ENCODE measurements at regions not wholly inside any gene's neighbourhood (a gene's known extent, or its start where the extent isn't known, plus 50 kb on each side); places are given as distances from the start of the nearest gene placed in this dataset.

DNA sequence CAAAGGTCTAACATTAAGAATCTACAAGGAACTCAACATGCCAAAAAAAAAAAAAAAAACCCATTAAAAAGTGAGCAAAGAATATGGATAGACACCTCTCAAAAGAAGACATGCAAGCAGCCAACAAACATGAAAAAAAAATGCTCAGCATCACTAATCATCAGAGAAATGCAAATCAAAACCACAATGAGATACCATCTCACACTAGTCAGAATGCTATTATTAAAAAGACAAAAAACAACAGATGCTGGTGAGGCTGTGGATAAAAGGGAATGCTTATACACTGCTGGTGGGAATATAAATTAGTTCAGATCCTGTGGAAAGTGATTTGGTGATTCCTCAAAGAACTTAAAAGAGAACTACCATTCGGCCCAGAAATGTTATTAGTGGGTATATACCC, 257.7 kb upstream of the PLET1 start:
- TF ChIP-seq, protein P1, sequence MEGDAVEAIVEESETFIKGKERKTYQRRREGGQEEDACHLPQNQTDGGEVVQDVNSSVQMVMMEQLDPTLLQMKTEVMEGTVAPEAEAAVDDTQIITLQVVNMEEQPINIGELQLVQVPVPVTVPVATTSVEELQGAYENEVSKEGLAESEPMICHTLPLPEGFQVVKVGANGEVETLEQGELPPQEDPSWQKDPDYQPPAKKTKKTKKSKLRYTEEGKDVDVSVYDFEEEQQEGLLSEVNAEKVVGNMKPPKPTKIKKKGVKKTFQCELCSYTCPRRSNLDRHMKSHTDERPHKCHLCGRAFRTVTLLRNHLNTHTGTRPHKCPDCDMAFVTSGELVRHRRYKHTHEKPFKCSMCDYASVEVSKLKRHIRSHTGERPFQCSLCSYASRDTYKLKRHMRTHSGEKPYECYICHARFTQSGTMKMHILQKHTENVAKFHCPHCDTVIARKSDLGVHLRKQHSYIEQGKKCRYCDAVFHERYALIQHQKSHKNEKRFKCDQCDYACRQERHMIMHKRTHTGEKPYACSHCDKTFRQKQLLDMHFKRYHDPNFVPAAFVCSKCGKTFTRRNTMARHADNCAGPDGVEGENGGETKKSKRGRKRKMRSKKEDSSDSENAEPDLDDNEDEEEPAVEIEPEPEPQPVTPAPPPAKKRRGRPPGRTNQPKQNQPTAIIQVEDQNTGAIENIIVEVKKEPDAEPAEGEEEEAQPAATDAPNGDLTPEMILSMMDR (IDR thresholded peaks at IDR 0.05), result no peak
- no peak for DNase-seq (ENCODE audit: low spot score)
- no peak for ATAC-seq (ENCODE audit: low FRiP score)

DNA sequence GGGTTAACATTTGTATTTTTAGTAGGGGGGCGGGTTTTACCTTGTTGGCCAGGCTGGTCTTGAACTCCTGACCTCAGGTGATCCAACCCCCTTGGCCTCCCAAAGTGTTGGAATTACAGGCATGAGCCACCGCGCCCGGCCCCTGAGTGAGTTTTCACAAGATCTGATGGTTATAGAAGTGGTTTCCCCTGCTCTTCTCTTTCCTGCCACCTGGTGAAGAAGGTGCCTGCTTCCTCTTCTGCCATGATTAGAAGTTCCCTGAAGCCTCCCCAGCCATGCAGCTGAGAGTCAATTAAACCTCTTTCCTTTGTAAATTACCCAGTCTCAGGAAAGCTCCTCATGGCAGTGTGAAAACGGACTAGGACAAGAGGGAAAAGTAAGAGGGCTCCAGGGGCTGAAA, 259.1 kb upstream of the PLET1 start:
- TF ChIP-seq, protein P1 (IDR thresholded peaks at IDR 0.05), result no peak
- DNase-seq (ENCODE audit: low spot score) (no peak), ATAC-seq (ENCODE audit: low FRiP score) (no peak)

DNA sequence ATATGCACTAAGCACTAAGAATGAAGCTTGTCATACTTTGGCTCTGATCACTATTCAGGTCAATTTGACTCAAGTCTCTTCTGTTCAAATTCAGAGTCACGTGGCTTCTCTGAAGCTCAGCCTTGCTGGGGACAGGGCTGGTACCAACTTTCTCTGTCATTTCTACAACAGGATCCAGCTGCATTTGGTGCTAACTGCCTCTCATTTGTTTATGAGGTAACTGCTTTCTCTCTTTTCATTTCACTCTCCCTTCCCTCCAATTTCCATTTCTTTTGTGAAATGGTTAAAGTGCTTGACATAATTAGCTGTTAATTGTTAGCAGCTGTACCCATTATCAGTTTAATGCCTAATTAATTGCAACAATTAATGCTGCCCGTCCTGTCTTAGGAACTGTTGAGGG, 259.7 kb upstream of the PLET1 start:
- no peak for ATAC-seq (ENCODE audit: low FRiP score)
- DNase-seq (ENCODE audit: low spot score), result no peak
- TF ChIP-seq, protein P1 (IDR thresholded peaks at IDR 0.05), result no peak

DNA sequence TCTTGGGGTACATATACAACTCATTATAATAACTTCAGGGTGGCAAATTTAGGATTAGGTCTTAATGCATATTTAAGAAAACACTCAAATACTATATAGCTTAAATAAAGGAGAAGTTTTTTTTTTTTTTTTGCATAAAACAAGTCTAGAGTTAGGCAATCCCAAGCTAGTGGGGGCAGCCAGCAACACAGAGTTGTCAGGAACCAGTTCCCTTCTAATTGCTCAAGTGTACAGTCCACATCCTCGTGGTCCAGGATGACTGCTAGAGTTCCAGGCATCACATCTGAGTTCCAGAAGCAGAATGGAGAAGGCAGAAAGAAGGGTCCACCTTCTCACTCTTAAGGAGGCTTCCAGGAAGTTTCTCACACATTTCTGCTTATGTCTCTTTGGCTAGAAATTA, 261.9 kb upstream of the PLET1 start:
- TF ChIP-seq, protein P1 (IDR thresholded peaks at IDR 0.05), result no peak
- no peak for ATAC-seq (ENCODE audit: low FRiP score)
- DNase-seq (ENCODE audit: low spot score), result no peak

DNA sequence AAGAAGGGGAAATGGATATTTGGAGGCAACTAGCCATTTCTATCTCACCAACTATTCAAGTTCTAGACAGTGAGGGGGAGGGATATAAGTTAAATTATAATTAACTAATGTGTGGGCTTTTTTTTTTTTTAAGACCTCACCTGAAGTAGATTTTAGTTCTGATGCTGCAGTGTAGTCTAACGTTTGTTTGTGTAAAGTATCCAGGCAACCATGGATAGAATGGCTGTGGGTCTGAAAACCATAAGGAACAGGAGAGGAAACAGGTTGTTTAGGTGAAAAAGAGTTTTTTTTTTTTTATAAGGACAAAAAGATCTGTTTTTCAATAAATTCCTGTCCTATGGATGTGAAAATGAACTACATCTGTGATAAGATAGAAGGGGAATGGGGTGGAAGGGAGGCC, 262.4 kb upstream of the PLET1 start:
- DNase-seq (ENCODE audit: low spot score) (no peak), ATAC-seq (ENCODE audit: low FRiP score) (no peak)
- TF ChIP-seq, protein P1 (IDR thresholded peaks at IDR 0.05), result no peak

DNA sequence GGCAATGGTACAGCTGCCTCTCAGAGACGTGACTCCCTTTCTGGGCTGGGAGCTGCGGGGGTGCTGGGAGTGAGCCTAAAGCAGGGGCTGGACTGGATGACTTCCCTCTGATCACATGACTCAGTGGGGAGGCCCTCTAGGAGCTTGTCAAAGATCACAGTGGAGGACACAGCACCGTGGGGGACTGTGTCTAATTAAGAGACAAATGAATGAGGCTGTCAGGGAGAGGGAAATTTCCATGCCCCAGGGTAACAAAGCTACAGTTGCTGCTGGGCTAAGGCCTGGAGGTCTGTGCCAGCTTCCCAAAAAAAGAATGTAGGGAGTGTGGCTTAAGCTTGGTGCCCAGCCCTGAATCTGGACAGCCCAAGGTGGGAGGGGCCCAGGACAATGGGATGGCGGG, 262.8 kb upstream of the PLET1 start:
- TF ChIP-seq, protein P1 (IDR thresholded peaks at IDR 0.05), result no peak
- ATAC-seq (ENCODE audit: low FRiP score) (peak; percentile 61), DNase-seq (ENCODE audit: low spot score) (no peak)

DNA sequence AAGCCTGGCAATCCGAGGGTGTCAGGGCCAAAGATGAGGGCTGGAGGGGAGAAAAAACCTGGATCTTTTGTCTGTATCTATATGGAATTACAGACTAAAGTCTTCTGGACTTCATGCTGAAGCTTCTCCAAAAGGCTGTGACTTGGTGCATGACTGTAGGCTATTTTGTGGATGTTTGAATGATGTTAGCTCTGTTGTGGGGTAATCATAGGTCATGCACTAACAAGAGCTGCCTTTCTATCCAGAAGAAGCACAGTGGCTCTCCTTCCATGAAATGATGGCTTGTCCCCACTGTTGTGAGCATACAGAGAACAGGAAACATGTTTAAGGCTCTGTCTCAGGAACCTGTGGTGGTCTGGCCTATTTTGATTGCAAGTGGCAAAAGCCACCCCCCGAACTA, 263.3 kb upstream of the PLET1 start:
- ATAC-seq (ENCODE audit: low FRiP score), result no peak
- TF ChIP-seq, protein P1 (IDR thresholded peaks at IDR 0.05), result no peak
- no peak for DNase-seq (ENCODE audit: low spot score)

Data from omental fat pad (tissue), 3 donors.